ENCODE measurements at regions not wholly inside any gene's neighbourhood (a gene's known extent, or its start where the extent isn't known, plus 50 kb on each side); places are given as distances from the start of the nearest gene placed in this dataset.
"Not testable (repeated sequence)": the region's sequence is repeated elsewhere in the genome, so short reads cannot be mapped to it uniquely, and the experiment has no call there.

DNA sequence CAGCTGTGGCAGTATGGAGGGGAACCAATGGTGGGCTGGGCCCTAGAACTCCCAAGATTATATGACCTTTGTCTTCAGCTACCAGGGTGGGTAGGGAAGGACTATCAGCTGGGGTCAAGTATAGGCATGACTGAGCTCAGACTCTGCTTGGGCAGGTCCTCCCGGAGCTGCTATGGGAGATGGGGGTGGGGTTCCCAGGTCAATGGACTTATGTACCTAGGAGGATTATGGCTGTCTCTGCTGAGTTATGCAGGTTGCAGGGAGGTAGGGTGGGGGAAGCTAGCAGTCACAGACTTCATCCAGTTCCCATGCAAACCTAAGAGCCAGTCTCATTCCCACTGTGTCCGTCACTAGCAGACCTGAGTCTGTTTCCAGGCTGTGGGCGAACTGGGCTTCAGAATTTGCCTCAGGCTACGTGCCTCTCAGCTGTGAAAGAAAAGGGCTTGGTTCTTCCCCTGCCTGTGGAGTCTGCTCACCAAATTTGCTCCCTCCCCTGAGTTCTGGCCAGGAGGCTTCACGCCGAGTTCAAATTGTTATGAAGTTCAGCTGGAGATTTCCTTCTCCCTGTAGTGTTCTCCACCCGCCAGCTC, 985.8 kb upstream of the NRXN1 start:
- no peak for DNase-seq (ENCODE audit: low read depth)

DNA sequence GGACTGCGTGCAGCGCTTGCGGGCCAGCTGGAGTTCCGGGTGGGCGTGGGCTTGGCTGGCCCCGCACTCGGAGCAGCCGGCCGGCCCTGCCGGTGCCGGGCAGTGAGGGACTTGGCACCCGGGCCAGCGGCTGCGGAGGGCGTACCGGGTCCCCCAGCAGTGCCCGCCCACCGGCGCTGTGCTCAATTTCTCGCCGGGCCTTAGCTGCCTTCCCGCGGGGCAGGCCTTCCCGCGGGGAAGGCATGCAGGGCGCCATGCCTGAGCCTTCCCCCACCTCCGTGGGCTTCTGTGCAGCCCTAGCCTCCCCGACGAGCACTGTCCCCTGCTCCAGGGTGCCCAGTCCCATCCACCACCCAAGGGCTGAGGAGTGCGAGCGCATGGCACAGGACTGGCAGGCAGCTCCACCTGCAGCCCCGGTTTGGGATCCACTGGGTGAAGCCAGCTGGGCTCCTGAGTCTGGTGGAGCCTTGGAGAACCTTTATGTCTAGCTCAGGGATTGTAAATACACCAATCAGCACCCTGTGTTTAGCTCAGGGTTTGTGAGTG, 975.0 kb upstream of the NRXN1 start:
- DNase-seq (ENCODE audit: low read depth), result not testable (repeated sequence)

DNA sequence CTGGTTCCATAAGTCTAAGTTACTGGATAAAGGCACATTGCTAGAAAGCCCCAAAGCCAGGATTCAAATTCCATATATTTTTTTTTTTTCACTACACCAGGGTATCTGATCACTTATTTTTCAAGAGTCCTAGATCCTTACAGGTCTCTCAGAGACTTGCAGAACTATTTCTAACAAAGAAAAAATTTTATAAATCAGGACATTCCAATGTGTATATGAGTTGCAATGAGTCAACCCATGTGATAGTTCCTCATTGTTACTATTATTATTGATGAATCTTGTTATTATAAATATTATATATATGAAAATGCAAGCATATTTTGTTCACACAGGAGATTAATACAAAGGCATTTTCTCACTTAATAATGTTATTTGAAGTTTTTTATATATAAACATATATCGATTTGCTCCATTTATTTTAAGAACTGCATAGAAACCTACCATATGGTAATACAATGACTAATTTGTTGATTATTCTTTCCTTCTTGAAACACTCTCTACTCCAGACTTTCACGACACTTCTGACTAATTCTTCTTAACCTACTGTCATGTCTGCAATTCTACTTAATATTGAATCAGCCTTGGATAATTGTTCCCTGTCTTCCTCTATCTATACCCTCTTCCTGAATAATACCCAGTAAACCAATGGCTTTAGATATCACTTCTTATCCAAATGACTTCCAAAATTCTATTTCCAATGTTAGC, 968.4 kb upstream of the NRXN1 start:
- DNase-seq (ENCODE audit: low read depth), result no peak

DNA sequence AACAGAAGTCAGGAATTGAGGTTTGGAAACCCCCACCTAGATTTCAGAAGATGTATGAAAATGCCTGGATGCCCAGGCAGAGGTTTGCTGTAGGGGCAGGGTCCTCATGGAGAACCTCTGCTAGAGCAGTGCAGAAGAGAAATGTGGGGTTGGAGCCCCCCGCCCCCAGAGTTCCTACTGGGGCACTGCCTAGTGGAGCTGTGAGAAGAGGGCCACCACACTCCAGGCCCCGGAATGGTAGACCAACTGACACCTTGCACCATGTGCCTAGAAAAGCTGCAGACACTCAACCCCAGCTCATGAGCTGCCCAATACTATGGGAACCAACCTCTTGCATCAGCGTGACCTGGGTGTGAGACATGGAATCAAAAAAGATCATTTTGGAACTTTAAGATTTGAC, 967.0 kb upstream of the NRXN1 start:
- no peak for DNase-seq (ENCODE audit: low read depth)

DNA sequence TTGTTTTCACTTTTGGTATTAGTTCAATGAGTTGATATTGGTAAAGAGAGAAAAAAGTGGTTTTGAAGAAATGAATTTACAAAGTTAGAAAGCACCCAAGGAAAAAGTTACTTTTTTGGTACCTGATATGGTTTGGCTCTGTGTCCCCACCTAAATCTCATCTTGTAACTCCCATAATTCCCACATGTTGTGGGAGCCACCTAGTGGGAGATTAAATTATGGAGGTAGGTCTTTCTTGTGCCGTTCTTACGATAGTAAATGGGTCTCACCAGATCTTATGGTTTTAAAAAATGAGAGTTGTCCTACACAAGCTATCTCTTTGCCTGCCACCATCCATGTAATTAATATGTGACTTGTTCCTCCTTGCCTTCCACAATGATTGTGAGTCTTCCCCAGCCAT, 965.6 kb upstream of the NRXN1 start:
- no peak for DNase-seq (ENCODE audit: low read depth)

DNA sequence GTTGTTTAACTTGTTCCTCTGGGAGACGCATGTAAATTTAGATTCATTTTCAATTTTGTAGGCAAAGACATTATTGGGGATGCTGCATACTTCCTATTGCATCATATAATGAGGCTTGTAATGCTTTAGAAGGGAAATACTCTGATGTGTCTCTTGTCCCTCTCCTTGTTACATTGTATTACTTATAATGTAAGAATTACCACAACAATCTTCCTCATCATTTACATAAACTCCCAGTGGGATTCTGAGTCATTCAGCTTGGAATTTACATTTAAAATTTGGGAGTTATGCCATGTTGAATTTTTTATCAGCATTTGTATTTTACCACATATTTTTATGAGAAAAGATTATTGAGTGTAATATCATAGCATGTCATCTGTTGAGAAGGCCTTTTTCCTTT, 963.4 kb upstream of the NRXN1 start:
- peak; percentile 76 for DNase-seq (ENCODE audit: low read depth)

DNA sequence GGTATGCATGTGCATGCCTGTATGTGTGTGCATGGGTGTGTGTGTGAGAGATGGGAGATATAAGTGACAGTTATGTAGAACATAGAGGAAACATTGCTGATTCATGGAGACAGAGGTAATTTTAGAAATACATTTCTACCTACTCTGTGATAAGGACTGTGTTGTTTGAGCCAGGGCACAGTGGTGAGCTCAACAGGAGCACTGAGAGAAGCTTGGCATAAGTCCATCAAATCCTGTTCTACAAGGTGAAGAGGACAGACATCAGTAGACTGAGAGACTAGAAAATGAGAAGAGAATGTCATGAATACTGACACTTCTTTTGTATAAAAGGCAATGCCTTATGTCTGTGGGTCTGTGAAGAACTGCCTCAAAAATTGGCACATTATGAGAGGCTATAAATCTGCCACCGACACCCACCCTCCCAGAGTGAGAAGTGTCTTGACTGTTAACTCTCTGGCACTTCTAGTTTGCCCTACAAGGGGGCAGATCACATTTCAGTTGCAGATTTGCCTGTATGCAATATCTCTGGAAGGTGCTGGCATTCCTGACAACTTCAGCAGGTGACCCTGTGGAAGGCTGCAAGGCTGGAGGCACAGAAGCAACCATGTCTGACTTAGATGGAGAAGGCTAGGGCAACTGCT, 962.3 kb upstream of the NRXN1 start:
- DNase-seq (ENCODE audit: low read depth), result no peak

DNA sequence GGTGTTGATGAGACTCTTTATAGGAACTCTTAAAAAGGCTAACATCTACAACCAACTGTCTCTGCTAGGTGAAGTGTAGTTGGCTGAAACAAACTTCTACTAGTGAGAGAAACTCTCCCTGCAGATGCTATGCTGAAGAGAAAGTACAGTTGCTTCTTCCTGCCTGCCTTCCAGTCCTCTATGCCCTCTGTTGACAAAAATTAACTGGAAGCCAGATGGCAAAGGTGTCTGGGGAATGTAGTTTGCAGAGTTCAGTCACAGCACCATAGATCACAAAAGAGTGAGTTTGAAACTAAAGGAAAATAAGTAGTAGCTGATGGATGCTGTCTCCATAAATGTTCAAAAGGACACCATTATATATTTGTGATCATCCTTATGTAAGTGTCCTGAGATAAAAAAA, 958.8 kb upstream of the NRXN1 start:
- no peak for DNase-seq (ENCODE audit: low read depth)

DNA sequence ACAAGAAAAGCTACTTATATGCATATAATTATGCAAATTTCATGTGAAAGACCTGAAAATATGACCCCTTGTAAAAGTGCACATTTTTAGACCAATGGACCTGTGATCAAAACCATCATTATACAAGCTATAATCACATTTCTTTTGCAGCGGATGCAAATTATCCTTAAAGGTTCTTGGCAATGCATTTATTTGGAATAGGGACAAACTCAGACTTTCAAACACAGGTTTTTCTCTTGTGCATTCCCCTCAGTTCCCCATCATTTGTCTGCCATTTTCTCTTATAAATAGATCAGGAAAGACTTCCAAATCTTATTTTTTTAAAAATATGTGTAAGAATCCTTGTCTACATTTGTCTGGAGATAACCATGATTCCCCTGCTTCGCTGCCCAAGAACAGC, 954.2 kb upstream of the NRXN1 start:
- DNase-seq (ENCODE audit: low read depth), result no peak

DNA sequence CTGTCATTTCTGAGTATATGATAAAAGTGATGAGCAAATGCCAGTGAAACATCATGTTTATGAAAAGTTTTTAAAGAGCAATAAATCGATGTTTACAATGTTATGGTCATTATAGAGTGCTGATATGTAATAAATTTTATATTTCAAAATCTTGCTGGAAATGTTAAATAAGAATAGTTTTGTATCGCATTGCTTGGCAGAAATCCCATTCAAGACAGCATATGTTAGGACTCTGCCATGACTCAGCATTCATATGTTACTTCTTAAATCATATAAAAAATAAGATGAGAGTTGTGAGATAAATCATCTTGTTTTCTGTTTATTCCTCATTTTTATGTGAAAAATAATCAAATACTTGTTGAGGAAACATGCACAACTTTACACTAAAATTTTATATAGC, 949.9 kb upstream of the NRXN1 start:
- DNase-seq (ENCODE audit: low read depth), result no peak

DNA sequence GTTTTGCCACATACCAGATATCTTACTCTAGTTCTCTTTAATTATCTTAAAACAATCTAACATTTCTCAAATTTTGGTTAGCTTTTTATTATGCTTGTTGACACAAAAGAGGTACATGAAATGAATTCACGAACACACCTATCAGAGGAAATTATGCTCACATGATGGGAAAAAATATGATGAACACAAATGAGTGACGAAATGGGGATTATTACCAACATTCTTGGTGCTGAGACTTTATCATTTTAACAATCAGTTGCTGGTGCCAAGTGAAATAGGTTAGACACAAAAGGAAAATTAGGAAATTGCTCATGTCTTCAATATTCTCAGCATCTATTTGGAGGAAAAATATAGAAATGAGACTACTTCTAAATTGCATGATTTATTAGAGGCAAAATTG, 944.7 kb upstream of the NRXN1 start:
- no peak for DNase-seq (ENCODE audit: low read depth)

DNA sequence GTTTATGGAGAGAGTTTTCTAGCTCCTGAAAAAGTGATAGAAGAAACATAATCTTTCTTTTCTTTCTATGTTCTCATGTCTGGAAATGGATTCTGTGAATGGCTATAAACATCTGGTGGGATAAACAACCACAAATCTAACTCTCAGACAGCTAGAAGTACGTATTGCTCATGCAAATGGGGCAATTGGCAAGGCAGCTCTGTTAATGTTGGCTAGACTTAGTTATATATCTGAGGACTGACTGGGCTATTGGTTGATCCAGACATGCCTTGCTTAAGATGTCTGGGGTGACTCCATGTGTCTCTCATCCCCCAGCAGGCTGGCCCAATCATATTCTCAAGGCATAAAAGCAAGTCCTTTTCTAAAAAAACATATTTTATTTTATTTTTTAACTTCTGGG, 939.2 kb upstream of the NRXN1 start:
- no peak for DNase-seq (ENCODE audit: low read depth)

DNA sequence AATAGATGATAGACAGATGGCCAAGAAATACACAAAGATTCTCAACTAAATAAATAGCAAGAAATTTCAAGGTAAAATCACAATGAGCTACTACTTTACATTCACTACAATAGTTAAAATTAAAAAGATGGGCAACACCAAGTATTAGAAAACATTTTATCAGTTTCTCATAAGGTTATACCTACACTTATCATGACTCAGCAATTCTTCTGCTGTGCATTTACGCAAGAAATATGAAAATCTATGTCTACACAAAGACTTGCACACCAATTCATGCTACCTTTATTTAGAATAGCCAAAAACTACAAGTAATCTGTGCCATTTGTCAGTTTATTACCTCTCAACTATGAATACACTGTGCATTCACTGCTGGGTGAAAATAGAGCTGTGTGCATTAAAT, 937.4 kb upstream of the NRXN1 start:
- DNase-seq (ENCODE audit: low read depth), result no peak

DNA sequence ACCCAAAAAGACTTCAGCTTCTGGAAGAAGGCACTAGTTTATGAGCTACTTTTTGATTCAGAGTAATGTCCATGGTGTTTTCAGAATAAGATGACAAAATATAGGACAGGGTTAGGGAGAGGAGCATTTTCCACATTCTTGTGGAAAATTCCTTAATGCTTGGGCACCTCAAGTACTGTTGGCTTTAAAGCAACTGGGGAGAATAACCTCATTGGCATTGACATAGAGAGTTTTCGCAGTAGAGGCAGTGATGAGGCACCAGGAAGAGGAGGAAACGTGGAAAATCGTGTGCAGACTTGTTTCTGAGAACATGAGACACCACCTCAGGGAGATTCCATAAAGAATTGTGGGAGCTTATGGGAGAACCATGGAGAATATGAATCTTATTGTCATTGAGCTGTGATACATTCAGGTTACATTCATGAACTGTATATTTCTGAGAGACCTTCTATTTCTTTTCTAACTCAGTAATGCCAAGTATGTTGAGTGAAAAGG, 929.0 kb upstream of the NRXN1 start:
- no peak for DNase-seq (ENCODE audit: low read depth)

DNA sequence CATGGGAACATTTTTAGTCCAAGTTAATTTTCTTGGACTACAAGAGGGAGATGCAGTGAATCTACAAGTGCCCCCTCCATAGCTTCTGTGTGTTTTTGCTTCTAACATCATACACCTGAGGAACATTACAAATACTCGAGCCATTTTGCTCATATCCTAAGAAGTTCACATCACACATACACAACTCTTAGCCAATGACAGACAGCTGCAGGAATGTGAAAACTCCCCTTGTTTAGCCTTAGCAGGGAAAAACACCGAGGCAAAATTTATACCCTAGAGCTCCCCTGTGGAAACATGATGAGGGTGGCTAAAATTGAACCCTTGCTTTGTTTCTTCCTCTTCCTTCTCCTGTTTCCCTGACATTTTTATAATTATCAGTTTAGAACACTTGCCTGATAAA, 928.3 kb upstream of the NRXN1 start:
- no peak for DNase-seq (ENCODE audit: low read depth)

DNA sequence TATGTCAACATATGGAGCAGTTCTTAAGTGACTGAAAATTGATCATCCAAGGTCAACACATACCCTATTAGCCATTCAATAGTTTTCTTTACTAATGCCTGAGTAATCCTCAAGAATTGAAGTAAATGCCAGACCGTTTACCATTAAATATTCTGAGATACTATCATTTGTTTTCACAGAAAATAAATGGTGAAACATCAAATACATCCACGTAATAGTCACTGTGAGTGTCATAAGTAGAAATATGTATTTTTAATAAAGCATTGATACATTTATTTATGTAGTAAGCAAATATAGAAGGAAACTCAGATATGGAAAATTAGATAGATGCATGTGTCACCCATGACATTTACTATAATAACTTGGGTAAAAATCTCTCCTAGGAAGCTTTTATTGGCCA, 927.8 kb upstream of the NRXN1 start:
- no peak for DNase-seq (ENCODE audit: low read depth)

DNA sequence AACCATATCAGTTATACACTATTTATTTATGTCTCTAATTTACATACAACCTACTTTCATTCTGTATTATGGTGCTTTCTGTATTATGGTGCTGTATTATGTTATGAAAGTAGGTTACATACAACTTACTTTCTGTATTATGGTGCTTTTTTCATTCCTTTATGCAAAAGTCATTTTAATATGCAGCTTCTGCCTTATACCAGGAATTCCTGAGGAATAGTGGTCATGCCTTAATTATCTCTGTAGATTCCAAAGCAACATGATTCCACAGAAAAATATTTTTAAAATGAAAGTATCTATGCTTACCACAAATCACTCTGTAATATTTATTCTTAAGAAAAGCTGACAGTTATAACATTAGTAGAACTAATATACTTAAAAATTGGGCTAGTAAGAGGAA, 922.0 kb upstream of the NRXN1 start:
- no peak for DNase-seq (ENCODE audit: low read depth)

DNA sequence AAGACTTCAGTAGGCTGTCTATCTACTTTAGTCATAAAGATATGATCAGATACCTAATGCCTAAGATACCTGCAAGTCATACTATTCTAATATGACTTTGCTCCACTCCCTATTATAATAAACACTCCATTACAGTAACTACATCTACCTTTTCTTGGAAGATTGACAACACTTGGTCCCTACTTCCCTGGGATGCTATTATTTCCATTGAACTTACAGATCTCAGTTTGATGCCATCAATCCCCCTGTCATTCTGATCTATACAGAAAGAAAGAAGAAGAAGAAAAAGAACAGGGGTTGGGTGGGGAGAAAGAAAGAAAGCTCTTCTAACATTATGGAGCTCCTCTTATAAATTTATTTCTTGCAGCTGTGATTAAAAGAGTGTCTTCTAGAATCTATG, 889.1 kb upstream of the NRXN1 start:
- DNase-seq (ENCODE audit: low read depth), result no peak

DNA sequence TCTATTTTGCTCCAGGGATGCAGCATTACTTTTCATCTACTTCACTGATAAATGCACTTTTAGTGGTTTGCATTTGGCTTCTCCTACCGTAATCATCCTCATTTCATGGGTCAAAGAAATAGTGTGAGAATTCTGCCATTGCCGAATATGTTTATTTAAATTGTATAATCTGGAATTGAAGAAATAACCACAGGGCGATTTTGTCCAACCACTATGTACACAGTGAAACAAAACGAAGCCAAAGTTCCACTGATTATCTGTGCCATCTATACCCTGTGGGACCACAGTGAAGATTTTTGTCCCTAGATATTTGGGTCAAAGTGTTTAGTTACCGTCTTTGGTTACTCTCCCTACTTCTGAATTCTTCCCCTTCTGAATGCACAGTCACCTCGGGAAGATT, 888.6 kb upstream of the NRXN1 start:
- DNase-seq (ENCODE audit: low read depth), result no peak

DNA sequence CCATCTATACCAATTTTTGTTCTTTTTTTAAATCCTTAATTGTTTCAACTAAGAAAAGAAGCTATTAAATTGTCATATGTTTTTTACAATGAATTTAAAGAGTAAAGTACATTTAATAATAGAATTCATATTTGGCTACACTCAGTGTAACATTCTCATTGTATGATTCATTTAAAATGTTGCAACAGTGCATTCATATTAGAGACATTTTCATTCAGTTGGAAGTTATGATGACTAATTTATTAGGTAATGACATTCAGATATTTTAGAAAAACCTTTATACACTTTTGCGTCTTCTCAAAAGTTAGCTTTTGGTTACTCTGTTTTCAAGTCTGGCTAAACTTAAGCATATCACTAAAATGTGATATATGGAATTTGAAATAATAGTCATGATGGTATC, 887.5 kb upstream of the NRXN1 start:
- peak; percentile 38 for DNase-seq (ENCODE audit: low read depth)

DNA sequence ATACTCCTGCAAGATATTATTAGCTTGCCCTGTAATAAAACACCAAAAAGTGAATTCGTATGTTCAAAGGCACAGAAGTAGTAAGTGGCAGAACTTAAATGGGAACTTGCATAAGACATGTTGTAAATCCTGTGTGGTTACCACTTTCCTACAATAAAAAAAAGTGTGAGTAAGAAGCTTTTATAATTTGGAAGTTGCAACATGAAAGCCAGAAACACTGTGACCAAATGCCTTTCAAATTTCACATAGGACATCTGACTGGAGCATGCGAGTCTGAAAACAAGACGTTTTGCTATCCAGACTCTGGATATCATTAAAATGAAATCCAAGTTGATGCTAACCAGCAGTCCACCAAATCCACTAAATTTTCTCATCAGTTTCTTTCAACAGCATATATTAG, 886.2 kb upstream of the NRXN1 start:
- DNase-seq (ENCODE audit: low read depth), result peak; percentile 81

DNA sequence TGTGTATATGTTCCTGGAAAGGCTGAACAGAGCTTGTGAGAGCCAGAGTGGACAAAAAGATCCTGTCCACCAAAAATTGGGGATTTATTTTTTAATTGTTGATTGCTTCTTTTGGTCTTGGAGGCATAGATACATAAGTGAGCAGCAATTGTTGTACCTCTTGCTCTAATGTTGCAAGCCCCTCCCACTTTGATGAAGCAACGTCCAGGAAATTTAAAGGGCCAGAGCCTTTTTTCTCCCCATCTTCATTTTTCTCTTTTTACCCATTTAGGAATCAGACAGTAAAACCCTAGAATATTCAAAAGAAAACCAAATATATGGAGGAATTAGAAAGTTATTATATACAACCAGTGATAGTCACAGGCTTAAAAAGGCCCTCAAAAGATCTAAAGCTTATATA, 871.8 kb upstream of the NRXN1 start:
- DNase-seq (ENCODE audit: low read depth), result no peak

DNA sequence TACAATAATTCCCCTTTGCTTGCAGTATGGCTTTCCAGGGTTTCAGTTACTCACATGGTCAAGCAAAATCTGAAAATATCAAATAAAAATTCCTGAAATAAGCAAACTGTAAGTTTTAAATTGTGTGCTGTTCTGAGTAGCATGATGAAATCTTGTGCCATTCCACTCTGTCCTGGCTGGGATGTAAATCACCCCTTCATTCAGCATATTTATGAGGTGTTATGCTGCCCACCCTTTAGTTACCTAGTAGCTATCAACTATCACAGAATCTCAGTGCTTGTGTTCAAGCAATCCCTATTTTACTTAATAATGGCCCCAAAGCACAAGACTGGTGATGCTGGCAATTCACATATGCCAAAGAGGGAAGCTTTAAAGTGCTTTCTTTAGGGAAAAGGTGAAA, 867.7 kb upstream of the NRXN1 start:
- DNase-seq (ENCODE audit: low read depth), result no peak

Measured in stromal cell of bone marrow (primary cell).